ENCODE measurements at regions not wholly inside any gene's neighbourhood (a gene's known extent, or its start where the extent isn't known, plus 50 kb on each side); places are given as distances from the start of the nearest gene placed in this dataset.

DNA sequence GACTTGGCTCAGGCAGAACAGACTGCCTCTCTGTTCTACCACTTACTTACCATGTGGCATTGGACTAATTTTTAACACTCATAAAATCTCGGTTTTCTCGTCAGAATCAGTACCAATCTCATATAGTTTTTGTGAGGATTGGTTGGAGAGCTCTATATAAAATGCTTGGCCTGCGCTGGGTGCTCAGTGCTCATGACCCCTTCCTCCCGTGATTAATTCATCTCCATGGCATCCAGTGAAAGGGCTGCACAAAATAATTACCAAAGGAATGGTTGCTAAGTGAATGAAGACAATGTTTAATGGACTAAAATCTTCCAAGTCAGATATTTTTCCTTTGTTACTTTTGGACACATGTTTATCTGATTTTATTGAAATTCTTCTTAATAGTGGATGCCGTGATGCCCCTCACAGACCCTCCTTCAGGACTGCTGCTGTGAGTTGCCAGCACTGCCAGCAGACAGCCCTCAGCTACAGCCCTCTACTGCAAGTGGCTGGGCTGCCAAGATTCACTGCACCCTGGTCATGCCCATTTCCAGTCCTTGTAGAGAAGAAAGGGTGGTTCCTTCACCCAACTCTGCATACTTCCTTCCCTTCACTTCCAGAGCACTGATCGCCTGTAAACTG lies 436.5 kb downstream of the LMO4 start:
- DNase-seq (ENCODE audit: low read depth in 2 of 3, low spot score in 2 of 3) = no peak

DNA sequence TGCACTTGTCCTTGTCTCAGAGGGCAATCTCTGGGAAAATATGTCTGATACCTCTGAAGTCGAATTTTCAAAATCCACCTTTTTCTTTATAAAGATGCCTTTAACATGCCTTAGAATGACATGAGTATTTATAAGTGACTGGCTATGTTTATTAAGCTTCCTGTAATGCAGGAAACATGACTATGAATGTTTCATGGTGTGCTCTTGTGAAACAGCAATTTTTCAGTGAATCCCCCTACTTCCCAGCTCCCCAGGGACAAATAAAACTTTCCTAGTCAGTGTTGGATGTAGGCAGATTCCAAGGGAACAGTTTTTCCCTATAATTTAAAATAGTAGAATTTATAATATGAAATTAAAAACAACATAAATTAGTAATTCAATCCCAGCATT lies 437.0 kb downstream of the LMO4 start:
- DNase-seq (ENCODE audit: low read depth in 2 of 3, low spot score in 2 of 3) = no peak

DNA sequence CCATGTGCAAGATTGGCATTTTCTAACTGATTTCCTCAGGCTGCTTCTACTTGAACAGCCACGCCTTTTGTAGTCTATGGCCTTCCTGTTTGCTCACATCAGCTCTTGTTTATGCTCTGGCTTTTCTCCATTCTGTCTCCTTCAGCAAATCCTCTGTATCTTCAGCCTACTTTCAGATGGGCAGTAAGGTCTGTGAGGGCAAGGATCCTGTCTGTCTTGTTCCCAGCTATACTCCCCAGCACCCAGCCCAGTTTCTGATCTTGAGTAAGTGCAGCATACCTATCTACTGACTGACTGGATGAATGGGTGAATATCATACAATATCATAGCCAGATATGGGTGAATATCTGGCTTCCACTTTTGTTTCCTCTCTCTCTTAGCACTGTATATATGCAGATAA lies 438.1 kb downstream of the LMO4 start:
- no peak for DNase-seq (ENCODE audit: low read depth in 2 of 3, low spot score in 2 of 3)

DNA sequence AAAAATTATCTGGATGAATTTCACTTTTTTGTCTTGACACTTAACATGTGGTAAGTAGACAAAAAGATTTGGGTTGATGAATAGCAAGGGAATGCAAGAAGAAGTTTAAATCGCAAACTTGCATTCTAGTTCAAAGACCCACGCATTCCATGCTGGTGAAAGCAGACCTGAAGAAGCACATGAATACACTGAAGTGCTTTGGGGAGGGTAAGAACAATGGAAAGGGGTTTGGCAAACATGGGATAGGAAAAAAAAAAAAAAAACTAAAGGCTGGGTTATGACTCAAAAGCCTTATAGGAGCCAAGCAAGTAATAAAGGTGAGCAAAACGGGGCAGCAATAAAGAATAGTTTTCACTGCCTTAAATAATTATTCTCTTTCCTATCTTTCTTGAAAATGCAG lies 450.2 kb downstream of the LMO4 start:
- no peak for DNase-seq (ENCODE audit: low read depth in 2 of 3, low spot score in 2 of 3)

DNA sequence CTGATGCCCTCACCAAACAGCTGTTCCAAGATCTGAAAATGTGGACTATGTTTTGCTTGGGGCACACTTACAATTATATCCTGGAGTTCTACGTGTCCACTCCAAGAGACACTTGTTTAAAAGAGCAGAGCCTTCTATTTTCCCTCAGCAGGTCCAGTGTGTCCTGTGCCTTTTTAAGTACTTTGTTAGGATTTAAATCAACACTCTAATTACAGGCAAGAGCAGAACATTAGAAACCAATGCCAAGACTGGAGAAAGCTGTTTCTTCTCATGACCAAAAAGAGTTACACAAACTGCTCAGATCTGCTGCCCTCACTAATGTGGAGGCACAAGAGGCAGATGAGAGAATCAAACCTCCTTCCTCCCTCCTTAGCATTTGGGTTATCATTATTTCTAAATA lies 452.9 kb downstream of the LMO4 start:
- no peak for DNase-seq (ENCODE audit: low read depth in 2 of 3, low spot score in 2 of 3)

DNA sequence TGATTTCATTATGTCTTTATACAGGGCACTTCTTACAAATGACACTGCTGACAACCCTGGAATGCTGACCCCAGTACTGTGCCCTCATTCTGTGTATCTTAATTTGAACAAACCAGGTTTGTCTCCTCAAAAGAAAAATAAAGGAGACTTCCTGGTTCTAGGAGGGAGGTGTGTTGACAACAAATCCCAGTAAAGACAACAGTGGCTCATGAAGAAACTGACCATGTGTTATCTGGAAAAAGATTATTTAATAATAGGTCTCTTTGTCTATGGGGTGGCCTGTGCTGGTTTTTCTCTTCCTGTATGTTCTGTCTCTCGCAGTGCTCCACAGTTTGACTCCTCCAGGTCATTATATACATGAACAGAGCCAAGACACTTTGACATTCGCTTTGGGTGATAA lies 454.6 kb downstream of the LMO4 start:
- no peak for DNase-seq (ENCODE audit: low read depth in 2 of 3, low spot score in 2 of 3)

DNA sequence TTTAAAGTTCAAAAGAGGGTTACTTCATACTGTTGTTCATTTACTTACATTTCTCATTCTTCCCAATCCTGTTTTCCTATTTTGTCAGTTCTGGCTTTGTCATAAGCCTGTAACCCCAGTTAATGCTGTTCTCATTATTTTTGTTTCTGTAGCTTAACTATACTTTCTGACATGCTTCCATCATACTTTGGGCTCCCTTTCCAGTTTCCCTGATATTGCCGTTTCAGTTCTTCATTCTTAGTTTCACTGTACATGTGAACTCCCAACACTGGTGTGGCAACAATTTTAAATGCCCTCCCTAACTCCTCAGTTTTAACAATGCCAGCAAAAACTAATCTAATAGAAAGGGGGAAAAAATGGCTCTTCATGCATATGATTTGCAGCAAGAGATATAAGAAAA lies 456.7 kb downstream of the LMO4 start:
- DNase-seq (ENCODE audit: low read depth in 2 of 3, low spot score in 2 of 3) = no peak

DNA sequence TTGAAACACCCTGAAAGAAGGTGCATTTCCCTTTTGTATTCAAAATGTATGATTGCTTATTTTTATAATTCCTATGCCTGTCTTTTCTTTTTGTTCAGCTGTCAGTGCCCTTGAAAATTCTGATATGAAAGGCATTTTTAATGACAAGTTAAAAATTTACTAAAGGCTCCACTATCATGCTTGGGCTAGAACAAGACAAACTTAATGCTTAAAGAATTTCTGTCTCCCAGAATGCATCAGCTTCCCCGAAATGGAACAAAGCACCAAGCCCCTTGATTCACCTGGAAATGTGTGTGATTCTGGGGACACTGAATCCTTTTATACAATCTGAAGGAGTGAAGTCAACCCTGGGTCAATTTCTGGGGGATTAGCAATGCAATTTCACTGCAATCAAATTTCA lies 457.5 kb downstream of the LMO4 start:
- DNase-seq (ENCODE audit: low read depth in 2 of 3, low spot score in 2 of 3) = no peak

DNA sequence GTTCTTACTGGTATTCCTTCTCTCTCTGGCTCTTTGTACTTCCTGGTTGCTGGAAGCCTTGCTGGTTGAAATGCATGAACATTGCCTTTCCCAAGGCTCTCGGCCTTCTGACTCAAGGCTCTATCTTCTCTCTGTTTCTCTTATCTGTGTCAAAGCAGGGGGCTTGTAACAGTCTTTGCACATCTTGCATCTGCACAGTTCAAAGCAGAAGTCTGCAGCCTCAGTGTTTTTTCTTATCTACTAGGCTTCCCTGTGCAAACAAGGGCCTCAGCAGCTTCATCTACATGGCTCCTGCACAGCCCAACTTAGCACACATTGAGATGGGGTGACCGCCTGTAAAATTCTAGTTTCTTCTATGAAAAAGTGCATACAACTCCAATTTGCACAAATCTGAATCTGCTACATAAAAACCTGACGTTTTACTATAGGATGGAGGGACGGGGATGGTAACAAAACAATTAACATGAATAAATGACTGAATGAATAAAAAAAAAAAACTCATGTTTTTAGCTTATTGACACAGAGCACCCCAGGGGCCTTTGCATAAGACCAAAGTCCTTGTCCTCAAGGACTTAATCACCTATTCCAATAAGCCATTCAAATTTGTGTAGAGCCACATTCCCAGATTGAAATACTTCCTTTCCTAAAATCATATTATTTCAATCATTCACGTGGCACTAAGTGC lies 458.3 kb downstream of the LMO4 start:
- DNase-seq (ENCODE audit: low read depth in 2 of 3, low spot score in 2 of 3) = no peak

DNA sequence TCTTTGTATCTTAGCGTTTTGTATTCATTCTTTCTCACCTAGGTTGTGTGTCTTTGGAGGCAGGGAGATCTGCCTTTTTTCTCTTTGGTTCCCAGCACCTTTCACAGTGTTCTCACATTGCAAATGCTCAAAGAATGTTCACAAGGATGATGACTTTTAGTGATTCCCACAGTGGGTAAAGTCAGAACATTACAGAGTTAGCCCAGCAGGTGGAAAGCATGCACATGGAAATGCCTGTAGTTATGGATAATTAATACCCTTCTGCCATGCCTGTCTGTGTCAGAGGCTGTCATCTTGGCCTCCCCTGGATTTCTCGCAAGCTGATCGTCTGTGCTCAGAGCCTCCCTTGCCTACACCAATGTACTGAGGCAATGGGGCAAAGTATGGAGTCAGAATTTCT lies 458.9 kb downstream of the LMO4 start:
- DNase-seq (ENCODE audit: low read depth in 2 of 3, low spot score in 2 of 3) = no peak

DNA sequence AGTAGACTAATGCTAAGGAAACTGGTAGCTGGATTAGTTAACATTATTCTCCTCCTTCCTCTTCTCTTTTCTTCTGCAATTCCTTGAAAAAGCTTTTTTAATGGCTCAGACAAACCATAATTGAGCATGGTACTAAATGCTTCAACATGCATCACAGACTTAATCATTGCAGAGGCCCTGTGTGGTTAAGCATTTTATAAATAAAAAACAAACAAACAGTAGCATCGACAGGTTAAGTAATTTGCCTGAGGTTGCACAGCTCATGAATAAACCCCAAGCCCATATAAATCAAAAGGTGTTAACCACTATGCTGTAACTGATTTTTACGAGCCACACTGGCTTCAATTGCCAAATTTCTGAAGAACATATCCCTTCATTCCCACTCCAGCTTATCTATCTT lies 462.1 kb downstream of the LMO4 start:
- no peak for DNase-seq (ENCODE audit: low read depth in 2 of 3, low spot score in 2 of 3)

DNA sequence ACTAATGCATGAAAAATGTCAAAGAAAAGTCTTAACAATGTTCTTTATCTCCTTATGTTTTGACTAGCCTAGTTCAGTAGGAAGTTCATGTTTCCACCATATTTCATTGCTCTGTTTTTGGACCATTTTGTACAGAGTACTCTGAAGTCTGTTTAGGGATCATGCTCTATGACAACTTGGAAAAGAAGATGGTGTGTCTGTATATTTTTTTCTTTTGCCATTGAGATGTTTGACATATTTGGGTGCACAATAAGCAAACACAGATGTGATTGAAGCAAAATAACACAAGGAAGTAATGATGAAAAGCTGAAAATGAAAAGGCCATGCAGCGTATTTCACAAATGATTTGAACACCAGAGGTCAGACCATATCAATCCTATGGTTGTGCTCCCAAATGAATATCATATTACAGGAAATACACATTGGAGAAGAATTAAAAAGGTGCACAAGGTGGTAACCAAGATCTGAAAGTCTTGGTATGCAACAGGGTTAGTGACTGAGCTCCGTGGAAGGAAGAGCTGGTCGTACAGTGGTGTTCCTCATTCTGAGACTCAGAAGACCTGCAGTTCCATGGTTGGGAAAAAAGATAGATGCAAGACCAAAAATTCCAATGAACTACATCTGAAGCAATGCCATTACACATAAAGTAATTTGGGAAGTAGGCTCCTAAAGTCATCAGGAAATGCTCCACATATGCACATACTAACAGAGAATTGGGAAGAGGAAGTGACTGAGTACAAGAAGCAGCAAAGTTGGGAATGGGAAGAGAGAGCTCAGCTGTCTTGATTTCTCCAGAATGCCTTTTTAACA lies 463.5 kb downstream of the LMO4 start:
- no peak for DNase-seq (ENCODE audit: low read depth in 2 of 3, low spot score in 2 of 3)

DNA sequence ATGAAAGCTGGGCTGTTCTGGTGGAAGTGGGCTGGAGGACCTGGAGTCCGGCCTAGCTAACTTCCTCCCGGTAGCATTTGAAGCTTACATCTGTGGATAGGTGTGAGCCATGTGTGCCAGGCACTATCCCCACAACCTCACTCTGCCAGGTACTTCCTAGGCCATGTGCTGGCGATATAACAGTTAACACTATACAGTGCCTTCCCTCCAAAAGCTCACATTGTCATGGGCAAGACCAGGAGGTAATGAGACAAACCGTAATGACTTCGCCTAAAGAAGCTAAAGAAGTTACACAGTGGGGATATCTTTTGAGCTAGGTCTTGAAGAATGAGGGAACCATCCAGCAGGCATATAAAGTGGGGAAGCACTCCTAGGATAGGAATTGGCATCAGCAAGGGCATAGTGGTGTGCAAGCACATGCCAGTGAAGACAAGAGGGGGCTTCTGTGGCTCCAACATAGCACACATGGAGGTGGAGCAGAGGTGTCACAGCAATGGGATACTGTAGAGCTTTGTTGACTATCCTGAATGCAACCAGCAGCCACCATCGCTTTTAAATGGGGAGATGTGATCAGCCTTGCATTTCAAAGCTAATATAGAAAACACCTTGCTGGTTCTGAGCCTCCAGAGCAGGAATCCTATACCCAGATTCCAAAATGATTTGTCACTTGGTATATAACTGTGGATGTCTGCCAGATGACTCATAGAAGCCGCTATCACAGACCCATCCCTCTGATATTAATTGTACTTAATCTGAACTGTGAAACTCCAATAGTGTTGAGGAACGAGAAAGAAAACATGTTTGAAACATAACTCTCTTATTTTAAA lies 466.3 kb downstream of the LMO4 start:
- DNase-seq (ENCODE audit: low read depth in 2 of 3, low spot score in 2 of 3) = no peak

DNA sequence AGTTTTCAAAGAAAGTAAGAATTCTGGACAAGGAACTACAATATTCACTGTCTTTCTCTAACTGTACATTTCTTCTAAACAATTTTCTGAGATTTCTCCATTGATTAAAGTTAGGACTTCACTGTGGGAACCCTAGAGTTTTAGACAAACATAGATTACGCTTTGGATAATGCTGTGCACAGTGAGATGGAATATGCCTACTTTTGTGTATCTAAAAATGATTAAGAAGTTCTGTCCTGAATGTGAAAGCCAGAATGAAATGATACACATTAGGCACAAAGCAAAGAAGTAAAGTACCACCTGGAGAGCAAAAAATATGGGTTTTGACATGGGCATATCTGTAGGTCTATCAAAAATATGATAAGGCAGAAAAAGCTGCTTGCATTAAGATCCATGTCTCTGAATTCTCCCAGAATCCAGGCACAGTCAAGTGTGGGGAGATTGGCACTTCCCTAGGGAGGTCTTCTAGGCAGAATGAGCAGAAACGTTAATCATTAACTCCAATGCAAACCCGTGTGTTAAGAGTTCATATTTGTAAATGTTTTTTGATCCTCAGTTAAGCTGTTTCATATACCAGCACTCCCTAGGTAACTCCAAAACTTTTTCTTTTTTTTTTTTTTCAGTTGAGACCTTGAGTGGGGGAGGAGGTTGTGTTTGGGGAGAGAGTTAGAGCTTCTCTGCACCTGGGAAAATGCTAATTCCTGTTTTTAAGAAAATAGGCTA lies 467.1 kb downstream of the LMO4 start:
- DNase-seq (ENCODE audit: low read depth in 2 of 3, low spot score in 2 of 3) = no peak

DNA sequence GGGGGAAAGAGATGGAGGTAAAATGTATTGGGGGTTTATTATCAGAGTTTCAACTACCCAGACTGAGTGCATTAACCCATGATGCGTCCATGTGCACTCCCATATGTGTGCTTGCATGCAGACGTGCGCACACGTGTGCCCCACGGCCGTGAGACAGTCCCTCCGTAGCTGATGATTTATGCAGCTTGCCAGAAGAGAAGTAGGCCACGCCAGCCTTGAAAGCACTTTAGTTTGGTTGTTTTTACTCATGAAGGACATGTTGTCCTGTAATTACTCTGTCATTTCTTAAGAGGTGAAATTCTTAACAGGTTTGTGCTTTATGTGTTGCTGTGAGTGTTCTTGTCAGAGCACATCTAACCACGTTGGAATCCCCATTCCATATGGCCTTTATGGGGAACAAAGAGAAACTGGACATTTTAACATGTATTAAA lies 467.8 kb downstream of the LMO4 start:
- no peak for DNase-seq (ENCODE audit: low read depth in 2 of 3, low spot score in 2 of 3)

DNA sequence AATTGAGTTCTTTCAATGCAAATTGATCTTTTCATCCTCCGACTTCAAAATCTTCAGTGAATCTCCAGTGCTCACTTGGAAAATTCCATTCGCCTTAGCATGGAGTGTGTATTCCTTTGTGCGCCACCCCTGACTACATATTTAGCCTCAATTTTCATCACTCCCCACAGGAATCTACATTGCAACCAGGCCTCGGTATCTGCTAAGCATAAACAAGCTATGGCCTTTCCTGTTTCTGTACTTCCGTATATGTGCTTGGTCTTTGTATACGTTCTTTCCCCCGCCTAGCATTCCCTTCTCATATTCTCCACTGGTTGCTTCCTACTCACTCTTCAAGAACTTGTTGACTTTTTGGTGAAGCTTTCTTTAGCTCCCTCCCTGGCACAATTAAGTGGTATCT lies 470.8 kb downstream of the LMO4 start:
- DNase-seq (ENCODE audit: low read depth in 2 of 3, low spot score in 2 of 3) = no peak

DNA sequence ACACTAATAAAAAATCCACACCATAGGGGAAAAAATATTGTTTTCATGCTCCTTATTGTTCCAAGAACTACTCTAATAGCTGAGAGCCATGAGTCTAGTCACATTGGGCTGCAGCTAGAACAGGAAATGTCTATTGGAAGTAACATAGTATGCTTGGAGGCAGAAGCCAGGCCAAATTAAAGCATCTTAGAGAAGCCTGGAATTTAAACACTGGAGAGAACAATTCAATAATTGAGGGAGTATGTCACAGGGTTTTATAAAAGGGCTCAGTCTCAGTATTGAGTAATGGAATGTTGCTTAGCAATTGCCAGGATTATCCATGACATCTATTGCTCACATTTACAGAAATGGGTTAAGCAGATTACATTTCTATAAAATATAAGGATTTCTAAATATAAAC lies 471.3 kb downstream of the LMO4 start:
- no peak for DNase-seq (ENCODE audit: low read depth in 2 of 3, low spot score in 2 of 3)

DNA sequence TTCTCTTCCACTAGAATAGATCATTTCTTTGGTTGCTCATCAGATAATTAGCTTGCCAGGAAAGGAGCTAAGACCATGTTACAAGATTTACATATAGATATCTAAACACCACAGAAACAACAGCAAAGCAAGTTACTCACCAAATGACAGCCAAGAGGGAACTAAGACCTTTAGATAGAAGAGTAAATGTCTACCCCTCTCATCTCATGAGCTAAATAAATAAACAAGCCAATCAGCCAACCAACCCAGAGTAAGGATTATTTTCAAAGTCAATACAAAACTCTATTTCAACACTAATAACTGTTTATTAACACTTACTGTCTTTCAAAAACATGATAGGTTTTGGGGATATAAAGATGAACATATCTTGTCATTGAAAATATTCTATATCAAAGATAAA lies 474.7 kb downstream of the LMO4 start:
- no peak for DNase-seq (ENCODE audit: low read depth in 2 of 3, low spot score in 2 of 3)

DNA sequence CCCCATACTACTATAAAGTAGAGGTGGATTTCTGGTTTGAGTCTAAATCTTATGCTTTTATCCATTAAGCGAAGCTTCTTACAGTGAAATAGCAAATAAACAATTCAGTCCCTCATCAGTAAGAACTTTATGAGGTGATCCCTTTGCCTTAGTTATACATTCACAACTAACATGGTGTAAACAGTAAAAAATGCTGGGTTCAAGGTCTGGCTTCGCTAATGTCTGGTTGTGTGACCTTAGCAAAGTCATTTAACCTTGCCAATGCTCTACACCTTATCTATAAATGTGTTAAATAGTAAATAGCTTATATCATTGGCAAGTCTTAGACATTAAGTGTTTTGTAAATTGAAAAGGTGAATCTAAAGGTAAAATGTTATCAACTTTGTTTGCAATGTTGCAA lies 475.4 kb downstream of the LMO4 start:
- DNase-seq (ENCODE audit: low read depth in 2 of 3, low spot score in 2 of 3) = no peak

DNA sequence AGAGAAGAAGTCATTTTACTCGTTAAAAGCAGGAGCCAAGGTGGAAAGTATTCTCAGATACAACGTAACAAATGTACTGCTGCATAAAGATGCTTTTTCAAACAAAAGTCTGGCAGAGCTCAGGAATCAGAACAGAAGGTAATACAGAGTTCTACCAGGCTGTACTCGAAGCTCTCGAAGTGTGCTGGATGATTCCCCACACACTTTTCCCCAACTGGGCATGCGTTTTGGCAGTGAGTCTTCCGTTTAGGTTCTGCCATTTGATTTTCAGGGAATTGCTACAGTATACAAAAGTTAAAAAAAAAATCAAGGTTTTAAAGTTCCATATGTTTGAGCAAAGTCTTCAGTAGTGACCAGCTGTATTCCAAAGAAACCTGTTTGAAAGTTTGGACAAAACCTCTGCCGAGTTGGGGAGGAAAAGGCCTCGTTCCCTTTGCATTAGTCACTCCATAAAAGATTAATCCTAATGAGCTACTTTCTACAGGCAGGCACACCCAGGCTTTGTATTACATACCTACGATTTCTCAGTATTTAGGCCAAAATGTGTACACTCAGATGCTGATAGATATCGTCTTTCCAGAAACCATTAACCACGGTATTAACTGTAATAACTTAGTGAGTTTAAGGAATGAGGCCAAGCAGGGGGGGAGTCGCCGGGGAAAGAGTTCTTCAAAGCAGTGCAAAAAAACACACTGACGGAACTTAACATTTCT lies 477.1 kb downstream of the LMO4 start:
- DNase-seq (ENCODE audit: low read depth in 2 of 3, low spot score in 2 of 3) = no peak
